HG02571 (cell line): ENCODE measurements at regions not wholly inside any gene's neighbourhood (a gene's known extent, or its start where the extent isn't known, plus 50 kb on each side); places are given as distances from the start of the nearest gene placed in this dataset.

Experiments
- ATAC-seq: cut with Tn5 transposase; IDR thresholded peaks from one replicate; pipeline ENCODE4 v1.9.1; 2021; ENCODE audit warnings: mild to moderate bottlenecking, moderate library complexity; ENCODE audit not compliant: unreplicated experiment

DNA sequence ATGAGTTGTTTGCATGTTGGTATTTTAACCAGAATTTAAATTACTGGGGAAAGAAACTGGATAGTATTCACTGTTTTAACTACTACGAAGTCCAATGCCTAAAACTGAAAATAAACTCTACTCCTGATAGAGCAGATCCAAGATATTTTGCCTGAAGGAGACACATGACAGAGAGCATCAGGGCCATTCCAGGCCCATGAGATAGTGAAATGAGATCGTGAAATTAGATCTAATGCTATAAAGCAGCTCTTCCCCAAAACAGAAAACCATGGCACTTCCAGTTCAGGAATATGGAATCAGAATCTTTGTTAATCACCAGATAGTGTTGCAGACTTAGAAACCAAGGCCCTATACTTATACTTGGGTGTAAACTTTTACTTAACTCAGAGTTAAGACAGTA lies 124.3 kb upstream of the CACNA2D1 start:
- no peak for ATAC-seq

DNA sequence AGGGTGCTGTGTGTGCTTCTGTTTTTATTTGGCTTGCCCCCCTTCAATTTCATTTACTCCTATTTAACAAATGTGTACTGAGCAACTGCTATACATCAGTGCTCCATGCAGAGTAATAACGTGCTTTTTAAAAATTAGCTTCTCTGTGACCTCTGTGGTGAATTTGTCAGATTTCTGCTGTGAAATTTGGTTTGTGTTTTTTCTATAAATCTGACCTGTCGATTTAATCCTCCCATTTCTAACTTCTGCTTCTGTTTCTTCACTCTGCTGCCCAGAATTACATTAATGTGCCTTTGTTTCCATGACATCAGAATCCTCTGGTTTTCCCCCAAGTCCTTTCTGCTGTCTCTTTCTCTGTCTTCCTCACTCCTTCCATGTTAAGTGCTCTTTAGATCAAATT lies 123.8 kb upstream of the CACNA2D1 start:
- no peak for ATAC-seq

DNA sequence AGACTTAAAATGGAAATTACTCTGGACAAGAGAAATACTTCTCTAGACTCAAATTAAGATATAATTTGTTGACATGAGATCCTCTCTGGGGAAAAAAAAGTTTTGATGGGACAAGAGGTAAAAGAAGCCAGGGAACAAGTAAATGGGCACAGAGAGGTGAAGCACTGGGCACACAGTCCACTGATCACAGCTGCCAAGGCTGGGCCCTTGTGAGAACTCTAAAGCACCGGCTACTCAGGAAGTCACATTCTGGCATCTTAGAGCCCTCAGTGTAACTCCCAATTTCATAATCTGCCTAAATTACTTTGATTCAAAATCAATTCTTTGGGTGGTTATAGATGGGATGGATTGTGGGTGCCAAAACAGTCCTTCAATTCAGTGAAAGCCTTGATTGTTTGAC lies 123.2 kb upstream of the CACNA2D1 start:
- no peak for ATAC-seq

GRCh38 chr7:82562716-82563404 lies 119.3 kb upstream of the CACNA2D1 start:
- ATAC-seq, result no peak

- ATAC-seq, result peak; percentile 61
Measured at GRCh38 chr7:82559193-82559805, 115.7 kb upstream of the CACNA2D1 start.

- no peak for ATAC-seq
Measured at GRCh38 chr7:82549616-82550285, 106.2 kb upstream of the CACNA2D1 start.

- ATAC-seq, result no peak
Measured at GRCh38 chr7:82548141-82548688, 104.6 kb upstream of the CACNA2D1 start.

- no peak for ATAC-seq
Measured at GRCh38 chr7:82542665-82543064, 99.1 kb upstream of the CACNA2D1 start.

DNA sequence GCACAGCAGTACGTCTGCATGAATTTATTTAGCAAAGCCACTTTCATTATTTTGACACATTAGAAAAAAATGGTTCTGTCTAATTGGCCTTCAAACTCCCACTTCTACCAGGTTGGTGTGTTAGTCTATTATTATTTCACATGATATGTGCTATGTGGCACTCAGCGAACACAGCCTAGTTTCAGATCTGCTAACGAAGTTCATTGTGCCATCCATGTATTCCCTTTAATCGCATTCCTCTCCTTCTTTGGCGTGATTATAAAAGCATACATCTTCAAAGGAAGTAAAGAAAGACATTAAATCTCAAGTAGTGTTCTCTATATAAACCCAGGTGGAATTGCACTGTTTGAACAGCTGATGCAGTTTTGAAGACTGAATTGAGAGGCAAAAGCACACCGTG lies 96.4 kb upstream of the CACNA2D1 start:
- ATAC-seq, result no peak

- no peak for ATAC-seq
Measured at GRCh38 chr7:82534684-82535083, 91.1 kb upstream of the CACNA2D1 start.

GRCh38 chr7:82530361-82530760 lies 86.8 kb upstream of the CACNA2D1 start:
- ATAC-seq, result no peak

DNA sequence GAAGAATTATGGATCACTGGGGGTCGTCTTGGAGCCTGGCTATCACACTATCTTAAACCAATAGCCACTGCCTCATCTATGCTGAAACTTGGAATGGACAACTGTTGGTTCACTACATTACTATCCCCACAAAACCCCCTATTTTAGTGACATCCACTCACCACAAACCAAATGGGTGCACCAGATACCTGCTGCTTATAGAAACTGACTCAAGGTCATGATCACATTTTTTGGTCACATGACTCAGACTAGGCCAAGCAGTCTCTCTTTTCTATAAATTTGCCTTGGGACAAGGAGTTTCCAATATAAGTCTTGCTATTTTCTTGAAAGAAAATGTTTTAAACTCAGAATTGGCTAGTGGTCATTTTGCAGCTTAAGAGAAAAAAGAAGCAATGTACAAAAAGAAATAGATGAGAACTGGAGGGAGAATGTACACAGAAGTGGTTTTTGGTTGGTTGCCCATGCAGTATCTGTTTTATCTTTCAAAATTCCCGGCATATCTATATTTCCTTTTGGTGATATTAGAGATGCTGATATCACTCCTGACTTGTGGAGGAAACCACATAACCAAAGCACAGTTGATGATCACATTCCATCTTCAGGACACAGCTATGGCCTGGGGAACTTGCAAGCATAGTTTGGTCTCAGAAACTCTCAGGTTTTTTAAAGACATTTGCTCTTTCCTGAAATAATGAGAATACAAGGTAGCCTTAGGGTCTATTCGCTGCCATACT lies 85.2 kb upstream of the CACNA2D1 start:
- ATAC-seq, result no peak

DNA sequence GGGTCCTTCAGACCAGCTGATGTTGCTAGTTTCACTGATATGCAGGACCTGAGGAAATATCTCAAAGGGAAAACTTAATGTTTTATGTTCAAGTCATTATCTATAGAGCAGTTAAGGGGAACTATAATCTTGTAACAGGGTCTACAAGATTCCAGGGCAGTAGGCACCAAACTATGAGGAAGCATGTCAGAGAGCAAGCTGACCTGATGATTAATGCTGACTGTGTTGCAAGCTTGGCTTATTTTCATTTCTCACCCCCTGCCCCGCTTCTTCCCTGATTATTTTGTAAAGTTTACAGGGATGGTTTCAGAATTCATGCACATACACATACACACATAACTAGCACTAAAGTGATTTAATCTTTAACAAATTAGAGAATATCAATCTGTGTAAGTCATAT lies 84.3 kb upstream of the CACNA2D1 start:
- no peak for ATAC-seq

GRCh38 chr7:82521906-82522445 lies 78.4 kb upstream of the CACNA2D1 start:
- ATAC-seq, result no peak

DNA sequence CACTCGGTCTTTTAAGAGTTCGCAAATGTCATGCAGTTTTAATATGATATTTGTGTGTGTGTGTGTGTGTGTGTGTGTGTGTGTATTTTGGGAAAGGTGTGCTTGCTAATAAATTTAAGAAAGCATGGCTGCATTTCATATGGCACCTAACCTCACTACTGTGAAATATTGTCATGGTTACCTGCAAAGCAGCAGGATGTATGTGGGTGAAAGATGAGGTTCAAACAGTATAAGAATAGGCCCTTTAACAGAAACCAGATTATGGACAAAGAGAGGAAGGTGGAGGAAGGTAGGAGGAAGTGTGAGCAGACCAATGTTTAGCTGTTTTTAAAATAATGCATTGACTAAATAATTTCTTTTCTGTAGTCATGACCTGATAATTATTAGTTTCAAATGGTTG lies 73.5 kb upstream of the CACNA2D1 start:
- no peak for ATAC-seq

- no peak for ATAC-seq
Measured at GRCh38 chr7:82511542-82511941, 68.0 kb upstream of the CACNA2D1 start.

GRCh38 chr7:82507976-82508677 lies 64.5 kb upstream of the CACNA2D1 start:
- no peak for ATAC-seq

GRCh38 chr7:82507365-82507975 lies 63.9 kb upstream of the CACNA2D1 start:
- ATAC-seq, result no peak

DNA sequence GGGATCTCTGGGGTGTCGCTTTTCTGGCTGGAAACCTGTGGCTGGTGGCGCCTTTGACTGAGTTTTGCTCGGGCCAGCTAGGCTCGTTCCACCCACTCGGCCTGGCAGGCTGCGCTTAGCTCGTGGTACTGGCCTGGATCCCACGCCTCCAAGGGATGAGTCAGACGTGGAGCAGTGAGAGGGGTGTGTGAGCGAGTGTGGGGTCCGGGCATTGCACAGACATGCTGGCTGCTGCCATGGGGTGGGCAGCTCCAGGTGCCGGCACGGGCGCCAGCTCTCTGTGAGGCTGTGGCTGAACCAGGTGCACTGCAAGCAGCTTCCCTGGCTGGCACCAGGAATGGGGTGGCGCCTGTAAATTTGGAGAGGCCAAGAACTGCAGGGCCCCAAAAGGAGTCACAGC lies 63.1 kb upstream of the CACNA2D1 start:
- no peak for ATAC-seq

- ATAC-seq, result no peak
Measured at GRCh38 chr7:82506208-82506607, 62.6 kb upstream of the CACNA2D1 start.
